GM12878 (cell line): ENCODE measurements at regions not wholly inside any gene's neighbourhood (a gene's known extent, or its start where the extent isn't known, plus 50 kb on each side); places are given as distances from the start of the nearest gene placed in this dataset.

ENCODE experiments used
- ATAC-seq: fragments of 200-7000 bp; cut with Tn5 transposase; 3 replicates; pipeline ENCODE4 v1.9.1; 2020; ENCODE audit warnings: mild to moderate bottlenecking, moderate library complexity
- BruUV-seq: library from RNA; stranded (reverse); fragments of 400-500 nt; replicated peaks from 2 replicates; lab custom pipeline; 2021; lab: Mats Ljungman, UMichigan
- CTCF ChIA-PET: fragments of 300-600 bp; sonication (Branson Sonifier 250); formaldehyde crosslinking; extraction: SDS; loops from one replicate; lab custom pipeline; 2021; ENCODE audit warnings: inconsistent platforms; lab: Yijun Ruan, JAX
- POLR2A ChIA-PET: fragments of 350-600 bp; formaldehyde crosslinking; extraction: SDS; loops from one replicate; lab custom pipeline; 2021; ENCODE audit warnings: inconsistent platforms; lab: Charles Lee
- RAD21 ChIA-PET: fragments of 300-600 bp; sonication (Branson Sonifier 250); formaldehyde crosslinking; loops from one replicate; lab custom pipeline; 2023; ENCODE audit warnings: antibody characterized with exemption; ENCODE audit not compliant: unreplicated experiment; lab: Charles Lee
- SMC1A ChIA-PET: fragments of 300-600 bp; sonication (Branson Sonifier 250); formaldehyde crosslinking; loops from one replicate; lab custom pipeline; 2023; ENCODE audit not compliant: unreplicated experiment, uncharacterized antibody; lab: Charles Lee
- DNase-seq: peaks from one replicate; pipeline ENCODE4 v3.0.0-alpha.2; 2011; ENCODE audit warnings: low read depth, low spot score
- FAIRE-seq: peaks from 3 replicates; lab custom pipeline; 2011; peaks lifted over from hg19 to GRCh38; lab: Jason Lieb, UNC
- H2AFZ ChIP-seq: 2 replicates; pipeline ENCODE4 v1.6.0; 2011; ENCODE audit warnings: low read depth, low read length, control low read depth; ENCODE audit not compliant: control insufficient read depth
- H3K27ac ChIP-seq: 2 replicates; pipeline ENCODE4 v1.5.1; 2011; ENCODE audit warnings: control low read depth; ENCODE audit not compliant: control insufficient read depth, insufficient read depth
- H3K27me3 ChIP-seq, 2 experiments: replicated peaks in 1 of 2; 2 replicates each; pipeline versions ENCODE4 v1.6.0 to v1.6.1; 2011; ENCODE audit warnings: low read length in 1 of 2; ENCODE audit not compliant: control insufficient read depth in 2 of 2, insufficient read depth in 2 of 2
- H3K36me3 ChIP-seq, 2 experiments: 2 replicates each; pipeline ENCODE4 v1.5.1; 2011; ENCODE audit warnings: low read length in 1 of 2; ENCODE audit not compliant: control insufficient read depth in 2 of 2, insufficient read depth in 2 of 2
- H3K4me1 ChIP-seq: 2 replicates; pipeline ENCODE4 v1.6.1; 2011; ENCODE audit warnings: mild to moderate bottlenecking, low read length, moderate library complexity, mixed read lengths; ENCODE audit not compliant: control insufficient read depth, insufficient read depth
- H3K4me2 ChIP-seq: 2 replicates; pipeline ENCODE4 v1.6.0; 2011; ENCODE audit warnings: control low read depth; ENCODE audit not compliant: control insufficient read depth, insufficient read depth
- H3K4me3 ChIP-seq: fragments of 200-600 bp; sonication (generic); 2 replicates; pipeline ENCODE4 v1.5.1; 2016
- H3K79me2 ChIP-seq: 2 replicates; pipeline ENCODE4 v1.6.0; 2011; ENCODE audit warnings: low read length; ENCODE audit not compliant: control insufficient read depth, insufficient read depth
- H3K9ac ChIP-seq: 2 replicates; pipeline ENCODE4 v1.8.0; 2011; ENCODE audit warnings: low read length, control low read depth, mixed read lengths; ENCODE audit not compliant: control insufficient read depth, insufficient read depth
- H3K9me3 ChIP-seq: replicated peaks from 3 replicates; pipeline ENCODE4 v1.5.1; 2011; ENCODE audit warnings: mild to moderate bottlenecking, low read length; ENCODE audit not compliant: control insufficient read depth, insufficient read depth
- H4K20me1 ChIP-seq: 2 replicates; pipeline ENCODE4 v1.6.0; 2011; ENCODE audit not compliant: control insufficient read depth, insufficient read depth
- CREB1 ChIP-seq: IDR thresholded peaks from 2 replicates; pipeline ENCODE4 v1.6.1; 2012; ENCODE audit warnings: low read depth, mild to moderate bottlenecking, inconsistent platforms
- NFIC ChIP-seq: IDR thresholded peaks from 2 replicates; pipeline ENCODE4 v1.6.1; 2012; ENCODE audit warnings: low read depth, mild to moderate bottlenecking, inconsistent platforms, low read length, moderate library complexity
- NR2C1 ChIP-seq: fragments of 450-650 bp; IDR thresholded peaks from 2 replicates; pipeline ENCODE4 v1.6.1; 2017; ENCODE audit warnings: antibody characterized with exemption, mild to moderate bottlenecking, moderate library complexity
- NRF1 ChIP-seq: conservative IDR thresholded peaks from 2 replicates; pipeline ENCODE4 v1.6.1; 2011; ENCODE audit warnings: mild to moderate bottlenecking, low read depth, low read length, improper control_type of control experiment
- POLR2AphosphoS2 ChIP-seq: IDR thresholded peaks from 2 replicates; pipeline ENCODE4 v1.6.1; 2011; ENCODE audit warnings: low read depth, mild to moderate bottlenecking, low read length, improper control_type of control experiment, moderate library complexity
- SRF ChIP-seq, 2 experiments: IDR thresholded peaks; 2 replicates each; pipeline ENCODE4 v1.6.1; 2011; ENCODE audit warnings: low read depth in 2 of 2, low read length in 2 of 2, mild to moderate bottlenecking in 1 of 2, moderate library complexity in 1 of 2
- USF1 ChIP-seq: IDR thresholded peaks from 2 replicates; pipeline ENCODE4 v1.6.1; 2011; ENCODE audit warnings: borderline replicate concordance, low read depth, mild to moderate bottlenecking, moderate library complexity, mixed read lengths, low read length; ENCODE audit not compliant: insufficient read depth; ENCODE audit errors: extremely low read length
- ZBTB33 ChIP-seq: fragments of 450-650 bp; IDR thresholded peaks from 2 replicates; pipeline ENCODE4 v1.6.1; 2017; ENCODE audit warnings: mild to moderate bottlenecking
- WGBS: methylation state at CpG from one replicate; pipeline ENCODE4 v1.1.6; 2016; ENCODE audit warnings: low lambda C conversion rate; ENCODE audit not compliant: insufficient replicate concordance, insufficient coverage; ENCODE audit errors: missing lambda C conversion rate; 5-methylcytosine and 5-hydroxymethylcytosine counted together
- in situ Hi-C: fragments of 300-500 bp; cut with MboI; formaldehyde crosslinking; loops from 9 replicates; pipeline ENCODE4 v1.14.3; 2018; ENCODE audit warnings: mixed read lengths
- intact Hi-C: fragments of 100-400 bp; cut with micrococcal nuclease; formaldehyde crosslinking; loops from one replicate; pipeline ENCODE4 v1.14.2; 2022; ENCODE audit not compliant: unreplicated experiment

GRCh38 chr16:17885659-17886207, 415.0 kb upstream of the XYLT1 start:
- Histone ChIP-seq H3K27ac (no peak overlapping the region), H3K9me3 (no peaks in the 10 kb centered on the region), H3K4me3 (no peak overlapping the region), H2AFZ (no peak overlapping the region), H3K79me2 (no peaks in the 10 kb centered on the region), H3K4me2 (no peak overlapping the region), H3K27me3 (no peaks in the 10 kb centered on the region; a peak in 1 of 4 replicates), H3K36me3 (no peaks in the 10 kb centered on the region), H3K4me1 (no peaks in the 10 kb centered on the region), H4K20me1 (no peaks in the 10 kb centered on the region), H3K9ac (no peak overlapping the region)
- TF ChIP-seq NFIC (no peak), NR2C1 (no peak), ZBTB33 (no peak), USF1 (no peak), SRF (IDR thresholded peaks at IDR 0.05; ENCODE audit: low read depth in 2 of 2, low read length in 2 of 2) (no peak), NRF1 (no peak), CREB1 (no peak), POLR2AphosphoS2 (no peak)
- ATAC-seq (no peak), FAIRE-seq (no peak), DNase-seq (no peak)
- SMC1A ChIA-PET: interaction anchor here (0.6 to 0.7 kb wide), 2 partner anchors 1087 to 1092 kb away, joined by 3 to 6 read pairs; no protein-coding TSS in a partner anchor
- CTCF ChIA-PET: no interaction called here
- intact Hi-C loops (no loop called here), in situ Hi-C loops (no loop called here)
- WGBS: 8% methylated on average over 7 of the region's 7 CpGs
- no TSS peak for BruUV-seq
- POLR2A ChIA-PET: no interaction called here
- RAD21 ChIA-PET: no interaction called here
